Esophagus squamous epithelium (tissue), 5 donors: ENCODE measurements at regions not wholly inside any gene's neighbourhood (a gene's known extent, or its start where the extent isn't known, plus 50 kb on each side); places are given as distances from the start of the nearest gene placed in this dataset.
A peak's percentile ranks its signal among the peaks of the same experiment; 100 is the strongest.

Source experiments
- DNase-seq: peaks from one replicate; lab custom pipeline; 2025; lab: John Stamatoyannopoulos, UW
- H3K27ac ChIP-seq, 4 donors: fragments of 200-600 bp; sonication (generic); one replicate each; pipeline ENCODE4 v1.5.1; 2016 to 2019; ENCODE audit warnings: mild to moderate bottlenecking in 1 of 4
- H3K27me3 ChIP-seq, 4 donors: fragments of 200-600 bp; sonication (generic); 1 replicate in 3 of 4; 2 replicates in 1 of 4; pipeline versions ENCODE4 v1.5.1 to v1.6.0; 2017 to 2021; ENCODE audit warnings: antibody characterized with exemption in 1 of 4
- H3K36me3 ChIP-seq, 3 donors: fragments of 200-600 bp; sonication (generic); one replicate each; pipeline ENCODE4 v1.5.1; 2016 to 2019
- H3K4me1 ChIP-seq, 3 donors: fragments of 200-600 bp; sonication (generic); one replicate each; pipeline ENCODE4 v1.5.1; 2017 to 2019
- H3K4me3 ChIP-seq, 4 donors: fragments of 200-600 bp; sonication (generic); 1 replicate in 3 of 4; 2 replicates in 1 of 4; pipeline ENCODE4 v1.5.1; 2016 to 2019; ENCODE audit warnings: mild to moderate bottlenecking in 2 of 4, moderate library complexity in 1 of 4
- H3K9me3 ChIP-seq, 3 donors: fragments of 200-600 bp; sonication (generic); one replicate each; pipeline ENCODE4 v1.5.1; 2016 to 2019
- CTCF ChIP-seq, 6 experiments: fragments of 450-650 bp in 4 of 6; fragments of 200-600 bp in 2 of 6; sonication (generic) in 2 of 6; IDR thresholded peaks; one replicate each; pipeline ENCODE4 v1.5.1; 2016 to 2019; ENCODE audit warnings: antibody characterized with exemption in 6 of 6, mild to moderate bottlenecking in 4 of 6, moderate library complexity in 4 of 6
- POLR2A ChIP-seq, 4 donors: fragments of 450-650 bp; IDR thresholded peaks; one replicate each; pipeline ENCODE4 v1.6.1; 2017; ENCODE audit warnings: antibody characterized with exemption in 4 of 4, mild to moderate bottlenecking in 4 of 4, moderate library complexity in 3 of 4
- WGBS, 2 donors: methylation state at CpG; one replicate each; pipeline ENCODE4 v1.1.5; 2018; 5-methylcytosine and 5-hydroxymethylcytosine counted together
- intact Hi-C: fragments of 100-400 bp; cut with DNase I; formaldehyde crosslinking; loops from one replicate; pipeline ENCODE4 v1.15.0; 2022
- donor health status: DM: yes; HTN: yes; CAD: no.

DNA sequence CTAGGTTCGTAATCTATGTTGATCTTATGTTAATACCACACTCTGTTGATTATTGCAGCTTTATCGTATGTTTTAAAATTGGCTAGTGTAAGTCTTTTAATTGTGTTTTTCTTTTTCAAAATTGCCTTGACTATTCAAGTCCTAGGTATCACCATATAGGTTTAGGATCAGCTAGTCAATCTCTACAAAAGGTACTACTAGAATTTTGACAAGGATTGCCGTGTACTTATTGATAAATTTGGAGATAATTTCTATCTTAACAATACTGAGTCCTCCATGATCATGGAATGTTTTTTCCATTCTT, 117.9 kb upstream of the PRSS3 start:
- no peak for DNase-seq
- Histone ChIP-seq H3K36me3 (no peaks in the 10 kb centered on the region), H3K4me1 (peaks cover 0 to 8% (median 0%) of the 10 kb centered on the region in 3 donors), H3K27me3 (peaks cover 0 to 56% (median 3%) of the 10 kb centered on the region in 4 donors), H3K27ac (peak overlapping the region in 3 of 4 donors; percentile 60 to 79 (median 79)), H3K4me3 (peak overlapping the region; percentile 52 to 63 (median 54)), H3K9me3 (no peaks in the 10 kb centered on the region)
- TF ChIP-seq POLR2A (IDR thresholded peaks at IDR 0.05) (no peak), CTCF (IDR thresholded peaks at IDR 0.05) (no peak)
- WGBS, 2 donors = 35 to 49% methylated on average over 3 of the region's 3 CpGs
- intact Hi-C loops = no loop called here

DNA sequence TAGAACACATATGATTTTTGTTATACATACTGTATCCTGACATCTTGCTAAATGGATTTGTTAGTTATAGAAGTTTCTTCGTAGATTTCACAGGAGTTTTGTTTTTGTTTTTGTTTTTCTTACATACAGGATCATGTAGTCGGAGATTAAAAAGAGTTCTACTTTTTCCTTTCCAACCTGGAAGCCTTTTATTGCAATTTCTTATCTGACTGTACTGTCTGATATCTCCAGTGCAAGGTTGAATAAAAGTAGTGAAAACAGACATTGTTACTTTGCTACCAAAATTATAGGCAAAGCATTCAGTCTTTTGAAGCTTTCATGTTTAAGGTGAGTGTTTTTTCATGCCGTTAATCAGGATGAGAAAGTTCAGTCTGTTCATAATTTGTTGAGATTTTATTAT, 117.4 kb upstream of the PRSS3 start:
- no peaks in the 10 kb centered on the region for H3K36me3 ChIP-seq
- peaks cover 0 to 56% (median 3%) of the 10 kb centered on the region in 4 donors for H3K27me3 ChIP-seq
- peaks cover 0 to 8% (median 0%) of the 10 kb centered on the region in 3 donors for H3K4me1 ChIP-seq
- no peak for DNase-seq
- H3K9me3 ChIP-seq = no peaks in the 10 kb centered on the region
- H3K27ac ChIP-seq = no peak overlapping the region
- intact Hi-C loops = no loop called here
- no peak for TF ChIP-seq POLR2A (IDR thresholded peaks at IDR 0.05)
- no peak for TF ChIP-seq CTCF (IDR thresholded peaks at IDR 0.05)
- 88 to 89% methylated on average over 3 of the region's 3 CpGs for WGBS, 2 donors
- H3K4me3 ChIP-seq = no peak overlapping the region

DNA sequence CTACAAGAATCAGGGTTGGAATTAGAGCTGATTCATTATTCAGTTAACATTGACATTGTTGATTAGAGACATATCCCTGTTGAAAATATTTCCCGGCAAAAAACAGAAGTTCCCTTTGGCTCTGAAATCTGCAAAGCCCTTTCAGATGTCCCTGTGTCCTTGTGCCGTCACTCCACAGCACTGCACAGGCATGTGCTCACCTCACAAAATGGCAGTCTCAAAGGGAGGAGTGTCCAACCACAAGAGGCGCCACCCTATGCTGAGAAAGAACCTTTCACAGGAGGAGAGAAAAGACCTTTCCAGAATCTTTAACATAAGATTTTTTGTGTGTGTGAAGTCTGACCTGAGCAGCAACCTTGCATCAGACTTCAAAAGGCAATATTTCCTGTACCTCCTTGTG, 112.8 kb upstream of the PRSS3 start:
- intact Hi-C loops = no loop called here
- DNase-seq = no peak
- 89 to 97% methylated on average over 3 of the region's 3 CpGs for WGBS, 2 donors
- H3K36me3 ChIP-seq = no peaks in the 10 kb centered on the region
- TF ChIP-seq CTCF (IDR thresholded peaks at IDR 0.05) = no peak
- TF ChIP-seq POLR2A (IDR thresholded peaks at IDR 0.05) = no peak
- H3K27ac ChIP-seq = no peak overlapping the region
- H3K4me1 ChIP-seq = no peaks in the 10 kb centered on the region
- no peak overlapping the region for H3K4me3 ChIP-seq
- peaks cover 0 to 31% (median 3%) of the 10 kb centered on the region in 4 donors for H3K27me3 ChIP-seq
- no peaks in the 10 kb centered on the region for H3K9me3 ChIP-seq

- H3K27ac ChIP-seq = no peak overlapping the region
- no peak for DNase-seq
- no peaks in the 10 kb centered on the region for H3K9me3 ChIP-seq
- no peak for TF ChIP-seq POLR2A (IDR thresholded peaks at IDR 0.05)
- no peak for TF ChIP-seq CTCF (IDR thresholded peaks at IDR 0.05)
- intact Hi-C loops = no loop called here
- no peaks in the 10 kb centered on the region for H3K36me3 ChIP-seq
- H3K27me3 ChIP-seq = peaks cover 0 to 13% (median 0%) of the 10 kb centered on the region in 4 donors
- H3K4me1 ChIP-seq = no peaks in the 10 kb centered on the region
- H3K4me3 ChIP-seq = no peak overlapping the region
These were observed 110.5 kb upstream of the PRSS3 start for GRCh38 chr9:33684831-33685230.

GRCh38 chr9:33686942-33687341, 108.4 kb upstream of the PRSS3 start:
- H3K27me3 ChIP-seq = no peaks in the 10 kb centered on the region
- intact Hi-C loops = no loop called here
- no peaks in the 10 kb centered on the region for H3K36me3 ChIP-seq
- H3K4me1 ChIP-seq = no peaks in the 10 kb centered on the region
- TF ChIP-seq CTCF (IDR thresholded peaks at IDR 0.05) = no peak
- no peak for TF ChIP-seq POLR2A (IDR thresholded peaks at IDR 0.05)
- H3K27ac ChIP-seq = no peak overlapping the region
- DNase-seq = no peak
- H3K4me3 ChIP-seq = no peak overlapping the region
- no peaks in the 10 kb centered on the region for H3K9me3 ChIP-seq
- 74 to 78% methylated on average over 4 of the region's 4 CpGs for WGBS, 2 donors
